HG03342 (cell line): ENCODE measurements at regions not wholly inside any gene's neighbourhood (a gene's known extent, or its start where the extent isn't known, plus 50 kb on each side); places are given as distances from the start of the nearest gene placed in this dataset.
"Not testable (repeated sequence)": the region's sequence is repeated elsewhere in the genome, so short reads cannot be mapped to it uniquely, and the experiment has no call there.

Source experiments
- ATAC-seq: cut with Tn5 transposase; IDR thresholded peaks from one replicate; pipeline ENCODE4 v1.9.1; 2021; ENCODE audit warnings: mild to moderate bottlenecking, moderate library complexity; ENCODE audit not compliant: unreplicated experiment

GRCh38 chr5:53160895-53161294 is 51.3 kb upstream of the MOCS2 start:
- ATAC-seq, result no peak

DNA sequence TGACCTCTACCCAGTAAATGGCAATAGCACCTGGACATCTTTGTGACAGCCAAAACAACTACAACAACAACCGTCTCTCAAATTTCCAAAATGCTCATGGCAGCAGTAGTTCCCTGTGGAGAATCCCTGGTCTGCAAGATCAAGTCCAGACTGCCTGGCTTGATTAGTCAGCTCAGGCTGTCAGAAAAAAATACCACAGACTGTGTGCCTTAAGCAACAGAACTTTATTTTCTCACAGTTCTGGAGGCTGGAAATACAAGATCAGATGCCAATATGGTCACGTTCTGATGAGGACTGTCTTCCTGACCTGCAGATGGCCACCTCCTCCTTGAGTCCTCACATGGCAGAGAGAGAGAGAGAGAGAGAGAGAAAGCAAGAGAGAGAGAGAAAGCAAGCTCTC is 52.3 kb upstream of the MOCS2 start:
- no peak for ATAC-seq

- ATAC-seq, result no peak
These were observed 55.1 kb upstream of the MOCS2 start for GRCh38 chr5:53164478-53165165.

DNA sequence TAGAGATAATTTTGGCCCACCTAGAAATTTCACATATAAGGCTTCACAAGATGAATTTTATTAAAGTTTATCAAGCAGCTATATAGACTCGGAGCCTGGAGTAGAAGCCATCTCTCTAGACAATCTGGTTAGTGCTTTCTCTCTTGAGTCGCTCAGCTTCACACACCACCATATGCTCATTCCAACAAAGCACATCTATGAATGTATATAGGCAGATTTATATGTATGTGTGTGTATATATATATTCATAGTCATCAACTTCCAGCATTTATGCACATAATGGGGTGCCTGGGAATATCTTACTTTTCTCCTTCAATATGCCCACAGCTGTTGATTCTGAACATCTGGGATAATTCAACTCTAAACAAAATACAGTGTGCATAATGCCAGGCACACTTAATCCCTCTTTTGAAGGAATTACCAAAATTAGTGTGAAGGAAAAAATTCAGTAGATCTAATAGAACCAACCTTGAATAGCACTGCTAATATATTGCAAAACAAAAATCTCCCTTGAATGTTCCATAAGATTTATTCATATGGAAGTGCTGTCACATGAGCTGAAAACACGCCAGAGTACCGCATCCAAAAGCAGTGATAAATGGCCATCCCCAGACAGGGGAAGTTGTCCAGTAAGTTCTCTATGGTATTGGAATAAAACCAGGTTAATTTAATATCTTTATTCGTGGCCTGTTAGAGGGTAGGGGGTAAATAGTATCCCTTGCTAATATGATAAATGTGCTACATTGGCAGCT is 56.0 kb upstream of the MOCS2 start:
- no peak for ATAC-seq

GRCh38 chr5:53166183-53166495 is 56.6 kb upstream of the MOCS2 start:
- ATAC-seq, result no peak

- ATAC-seq, result no peak
These were observed 58.3 kb upstream of the MOCS2 start for GRCh38 chr5:53167836-53168235.

GRCh38 chr5:53169933-53170332 is 60.4 kb upstream of the MOCS2 start:
- ATAC-seq, result no peak

DNA sequence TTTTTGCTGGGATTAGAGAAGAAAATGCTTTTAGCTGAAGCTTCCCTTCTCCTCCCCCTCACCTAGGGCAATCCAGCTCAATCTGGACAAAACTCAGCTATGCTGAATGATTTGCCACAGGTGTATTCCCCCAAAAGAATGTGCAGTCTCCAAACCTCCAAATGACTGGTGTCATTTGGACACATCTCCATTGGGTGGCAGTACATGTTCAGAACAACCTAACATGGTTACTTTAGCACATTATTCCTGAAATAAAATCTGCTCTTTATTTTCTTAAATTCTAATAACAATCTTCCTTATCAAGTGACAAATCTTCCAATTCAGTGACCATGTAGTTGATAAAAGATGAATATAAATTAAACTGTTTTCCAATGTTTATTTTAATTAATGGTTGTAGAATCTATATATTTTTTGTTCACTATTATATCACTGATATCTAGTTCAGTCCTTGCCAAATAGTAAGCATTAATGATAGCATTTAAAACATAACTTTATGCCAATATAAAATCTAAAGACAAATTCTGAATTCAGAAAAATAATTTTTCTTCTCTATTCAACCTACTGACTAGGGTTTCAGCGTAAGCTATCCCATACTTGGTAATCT is 61.3 kb upstream of the MOCS2 start:
- ATAC-seq, result peak; percentile 82

- not testable (repeated sequence) for ATAC-seq
These were observed 62.5 kb upstream of the MOCS2 start for GRCh38 chr5:53172073-53172472.

DNA sequence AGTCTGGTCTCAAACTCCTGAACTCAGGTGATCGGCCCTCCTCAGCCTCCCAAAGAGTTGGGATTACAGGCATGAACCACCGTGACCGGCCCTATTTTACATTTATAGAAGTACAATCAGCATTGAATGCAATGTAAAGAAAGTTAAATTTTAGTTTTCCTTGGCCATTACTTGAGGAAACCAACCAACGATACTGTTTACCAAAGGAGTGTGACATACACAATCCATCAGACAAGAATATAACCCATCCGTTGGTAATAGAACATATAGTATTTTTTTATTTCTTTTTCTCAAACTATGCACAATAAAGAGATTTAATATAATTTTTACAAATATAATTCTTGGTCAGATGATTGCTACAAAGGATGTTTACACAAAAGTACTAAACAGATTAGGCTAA is 63.1 kb upstream of the MOCS2 start:
- ATAC-seq, result no peak

DNA sequence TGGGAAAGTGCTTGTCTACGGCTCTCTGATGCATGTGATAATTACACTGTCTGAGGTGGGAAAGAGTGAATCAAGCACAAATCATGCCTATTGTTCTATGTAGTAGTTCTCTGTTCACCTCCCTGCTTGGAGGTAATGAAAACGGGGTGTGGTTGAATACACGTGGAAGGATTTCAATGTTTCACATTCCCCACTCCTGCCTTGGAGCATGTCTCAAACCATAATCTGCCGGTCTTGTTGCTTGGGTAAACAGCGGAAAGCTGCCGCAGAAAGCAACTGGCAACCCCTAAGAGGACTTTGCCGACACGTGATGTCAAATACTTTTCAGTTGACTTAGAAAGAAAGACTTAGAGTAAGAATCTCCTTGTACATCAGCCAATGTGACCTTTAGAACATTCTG is 63.5 kb upstream of the MOCS2 start:
- no peak for ATAC-seq

DNA sequence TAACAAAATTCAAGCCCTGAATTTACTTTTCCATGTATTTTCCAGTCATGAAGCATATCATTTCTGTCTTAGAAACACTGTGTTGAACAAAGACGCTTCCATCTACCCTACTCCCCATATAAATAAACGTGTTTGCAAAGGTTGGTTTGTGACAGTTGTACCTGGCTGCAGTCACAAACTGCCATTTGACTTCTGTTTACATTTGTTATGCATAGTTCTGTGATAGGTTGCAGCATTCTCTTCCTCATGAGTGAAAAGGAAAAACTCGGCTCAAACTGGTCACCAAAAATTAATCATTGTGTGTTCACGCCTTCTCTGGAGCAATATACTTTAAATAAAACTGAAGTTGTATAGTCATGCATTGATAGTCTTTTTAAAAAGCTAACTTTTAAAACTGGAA is 69.3 kb upstream of the MOCS2 start:
- no peak for ATAC-seq

DNA sequence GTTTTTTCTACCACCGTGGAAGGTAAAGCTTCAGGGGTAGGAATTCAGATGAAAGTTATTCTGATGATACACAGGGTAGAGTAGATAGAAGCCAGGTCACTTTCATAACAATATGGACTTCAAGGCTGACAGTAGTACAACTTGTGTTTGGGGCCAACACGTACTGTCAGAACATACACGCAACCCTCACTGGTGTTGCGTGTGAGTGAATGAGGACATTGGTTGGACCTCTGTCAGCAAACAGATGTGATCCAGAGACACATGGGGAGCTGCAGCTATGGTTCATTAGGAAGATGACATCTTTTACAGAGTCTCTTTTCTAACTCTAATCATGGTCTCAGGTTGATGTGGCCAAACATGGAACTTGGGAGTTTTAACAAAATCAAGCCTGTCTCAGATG is 70.1 kb upstream of the MOCS2 start:
- no peak for ATAC-seq

DNA sequence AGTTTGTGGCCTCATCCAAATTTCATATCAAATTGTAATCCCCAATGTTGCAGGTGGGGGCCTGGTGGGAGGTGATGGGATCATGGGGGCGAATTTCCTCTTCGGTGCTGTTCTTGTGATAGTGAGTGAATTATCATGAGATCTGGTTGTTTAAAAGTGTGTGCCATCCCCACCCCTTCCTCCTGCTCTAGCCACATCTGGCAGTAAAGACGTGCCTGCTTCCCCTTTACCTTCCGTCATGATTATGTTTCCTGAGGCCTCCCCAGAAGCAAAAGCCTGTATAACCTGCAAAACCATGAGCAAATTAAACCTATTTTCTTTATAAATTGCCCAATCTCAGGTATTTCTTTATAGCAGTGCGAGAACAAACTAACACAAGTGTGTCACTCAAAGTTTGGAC is 71.0 kb upstream of the MOCS2 start:
- no peak for ATAC-seq

- no peak for ATAC-seq
These were observed 71.4 kb upstream of the MOCS2 start for GRCh38 chr5:53180991-53181390.

DNA sequence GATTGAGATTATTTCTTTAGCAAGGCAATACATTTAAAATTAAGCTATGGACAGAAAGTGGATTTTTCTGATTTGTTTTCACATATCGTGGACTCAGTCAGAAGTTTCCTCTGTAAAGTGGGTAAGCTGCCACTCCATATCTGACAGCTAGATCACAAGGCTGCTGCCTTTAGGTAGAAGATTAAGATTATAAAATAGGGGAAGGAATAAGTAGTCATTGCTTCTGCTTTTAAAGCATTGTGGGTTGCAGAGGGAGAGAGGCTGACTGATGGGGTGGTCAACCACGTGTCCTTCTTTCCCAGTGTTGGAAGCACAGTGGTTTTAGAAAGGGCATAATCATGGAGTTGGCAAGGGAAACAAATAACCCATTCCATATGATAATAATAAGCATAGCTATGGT is 74.3 kb upstream of the MOCS2 start:
- ATAC-seq, result no peak

- no peak for ATAC-seq
These were observed 82.1 kb upstream of the MOCS2 start for GRCh38 chr5:53191548-53192165.

DNA sequence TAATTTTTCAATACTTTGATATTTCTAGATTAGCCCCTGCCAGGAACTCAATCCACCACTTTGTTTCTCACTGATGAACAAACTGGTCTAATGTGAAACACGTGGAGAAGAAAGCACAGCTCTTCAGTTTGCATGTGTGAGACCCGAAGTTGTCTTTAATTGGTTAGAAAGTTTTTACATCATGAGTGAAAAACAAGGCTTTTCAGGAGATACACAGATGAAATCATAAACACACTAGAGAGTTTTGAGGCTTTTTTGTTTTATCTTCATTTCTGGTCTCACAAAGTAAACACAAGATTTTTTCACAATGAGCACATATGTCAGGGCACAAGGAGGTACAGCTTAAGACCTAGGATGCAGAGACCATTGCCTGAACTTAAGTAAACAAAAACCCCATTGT is 84.5 kb upstream of the MOCS2 start:
- no peak for ATAC-seq

DNA sequence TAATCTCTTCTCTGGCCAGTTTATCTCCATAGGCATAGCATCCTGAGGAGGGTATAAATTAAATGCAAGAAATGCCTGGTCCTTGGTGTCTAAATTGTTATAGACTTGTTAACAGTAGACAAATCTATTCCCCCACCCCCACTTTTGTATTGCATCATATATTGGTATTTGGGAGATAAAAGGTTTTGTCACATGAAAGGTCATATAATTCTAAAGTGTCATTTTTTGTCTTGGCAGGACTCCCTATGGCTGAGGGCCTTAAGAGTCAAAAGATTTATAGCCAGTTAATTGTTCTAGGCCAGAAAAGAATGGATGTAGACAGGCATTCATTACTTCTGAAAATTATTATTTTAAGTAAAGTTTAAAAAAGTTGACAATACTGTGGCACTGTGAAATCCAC is 90.3 kb upstream of the MOCS2 start:
- ATAC-seq, result no peak

GRCh38 chr5:53200306-53200705 is 90.7 kb upstream of the MOCS2 start:
- ATAC-seq, result no peak

DNA sequence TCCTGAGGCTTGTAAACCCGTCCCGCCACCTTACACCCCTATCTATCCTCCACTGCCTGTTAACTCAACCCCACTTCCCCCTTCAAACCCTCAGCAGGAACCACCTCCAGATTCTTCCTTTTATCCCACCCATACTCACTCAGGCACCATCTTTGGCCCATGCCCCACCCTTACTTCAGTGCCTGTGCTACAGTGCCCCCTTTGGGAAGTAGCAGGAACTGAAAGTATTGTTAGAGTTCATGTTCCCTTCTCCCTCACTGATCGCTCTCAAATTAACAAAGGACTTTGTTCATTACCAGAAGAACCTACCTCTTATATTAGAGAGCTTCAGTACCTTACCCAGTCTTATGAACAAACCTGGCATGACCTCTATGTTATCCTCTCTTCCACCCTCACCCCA is 92.2 kb upstream of the MOCS2 start:
- no peak for ATAC-seq

DNA sequence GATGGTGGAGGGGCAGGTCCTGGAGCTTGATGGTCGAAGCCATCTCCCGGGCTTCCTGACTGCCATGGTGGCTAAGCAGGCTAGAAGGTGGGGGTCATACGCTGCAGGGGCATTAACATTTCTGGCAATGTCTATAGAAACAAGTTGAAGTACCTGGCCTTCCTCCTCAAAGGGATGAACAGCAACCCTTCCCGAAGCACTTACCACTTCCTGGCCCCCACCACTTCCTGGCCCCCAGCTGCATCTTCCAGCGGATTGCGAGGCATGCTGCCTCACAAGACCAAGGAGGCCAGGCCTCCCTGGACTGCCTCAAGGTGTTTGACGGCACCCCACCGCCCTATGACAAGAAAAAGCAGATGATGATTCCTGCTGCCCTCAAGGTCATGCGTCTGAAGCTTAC is 97.0 kb upstream of the MOCS2 start:
- no peak for ATAC-seq
